CD4-positive, alpha-beta T cell (primary cell): ENCODE measurements at regions not wholly inside any gene's neighbourhood (a gene's known extent, or its start where the extent isn't known, plus 50 kb on each side); places are given as distances from the start of the nearest gene placed in this dataset.
"Not testable (repeated sequence)": the region's sequence is repeated elsewhere in the genome, so short reads cannot be mapped to it uniquely, and the experiment has no call there.

ENCODE experiments used
- ATAC-seq: fragments of 200-7000 bp; cut with Tn5 transposase; one replicate; pipeline ENCODE4 v1.10.0; 2022; ENCODE audit warnings: mild to moderate bottlenecking; ENCODE audit not compliant: poor library complexity
- CTCF ChIA-PET: fragments of 350-600 bp; sonication (Branson Sonifier 250); formaldehyde crosslinking; loops from one replicate; lab custom pipeline; 2021; ENCODE audit warnings: antibody characterized with exemption, inconsistent platforms; lab: Charles Lee
- POLR2A ChIA-PET: fragments of 350-600 bp; sonication (Branson Sonifier 250); formaldehyde crosslinking; loops from one replicate; lab custom pipeline; 2021; ENCODE audit warnings: antibody characterized with exemption, inconsistent platforms; lab: Charles Lee
- DNase-seq, 14 experiments: peaks; one replicate each; pipeline ENCODE4 v3.0.0-alpha.2; 2013 to 2020; ENCODE audit warnings: mixed read lengths in 2 of 14
- H3K27ac ChIP-seq, 2 donors: one replicate each; pipeline versions ENCODE4 v1.5.1 to v1.7.0; 2013; ENCODE audit warnings: low read length in 2 of 2, low read depth in 1 of 2, mild to moderate bottlenecking in 1 of 2
- H3K27me3 ChIP-seq, 2 experiments: 1 replicate in 1 of 2; 2 replicates in 1 of 2; pipeline versions ENCODE4 v1.6.1 to v1.7.0; 2013; ENCODE audit warnings: low read length in 2 of 2, control low read depth in 1 of 2, mild to moderate bottlenecking in 1 of 2, moderate library complexity in 1 of 2; ENCODE audit not compliant: insufficient read depth in 2 of 2, control insufficient read depth in 1 of 2
- H3K36me3 ChIP-seq: one replicate; pipeline ENCODE4 v1.6.1; 2013; ENCODE audit warnings: low read length, control low read depth; ENCODE audit not compliant: insufficient read depth
- H3K4me1 ChIP-seq: one replicate; pipeline ENCODE4 v1.6.1; 2013; ENCODE audit warnings: low read length, control low read depth; ENCODE audit not compliant: insufficient read depth
- H3K4me3 ChIP-seq: one replicate; pipeline ENCODE4 v1.5.1; 2013; ENCODE audit warnings: mild to moderate bottlenecking, low read length, moderate library complexity
- H3K9me3 ChIP-seq, 2 experiments: 1 replicate in 1 of 2; 2 replicates in 1 of 2; pipeline versions ENCODE4 v1.6.1 to v1.7.0; 2013; ENCODE audit warnings: low read length in 2 of 2, mild to moderate bottlenecking in 2 of 2, control low read depth in 1 of 2, moderate library complexity in 1 of 2; ENCODE audit not compliant: control insufficient read depth in 1 of 2, insufficient read depth in 1 of 2
- H3K27ac Mint-ChIP-seq: one replicate; pipeline ENCODE4 v1.8.0; 2020; ENCODE audit warnings: mixed read lengths
- H3K27me3 Mint-ChIP-seq: one replicate; pipeline ENCODE4 v1.8.0; 2021; ENCODE audit warnings: mixed read lengths
- H3K36me3 Mint-ChIP-seq: one replicate; pipeline ENCODE4 v1.8.0; 2021; ENCODE audit warnings: low read depth, mixed read lengths
- H3K4me1 Mint-ChIP-seq: one replicate; pipeline ENCODE4 v1.8.0; 2021; ENCODE audit warnings: low read depth, mixed read lengths
- H3K4me3 Mint-ChIP-seq: one replicate; pipeline ENCODE4 v1.8.0; 2020; ENCODE audit warnings: mild to moderate bottlenecking, mixed read lengths
- H3K9me3 Mint-ChIP-seq: one replicate; pipeline ENCODE4 v1.8.0; 2020; ENCODE audit warnings: mixed read lengths
- CTCF ChIP-seq: fragments of 200-600 bp; IDR thresholded peaks from one replicate; pipeline ENCODE4 v1.8.0; 2022; ENCODE audit warnings: antibody characterized with exemption, mild to moderate bottlenecking
- intact Hi-C, 2 experiments: fragments of 100-400 bp; cut with DNase I in 1 of 2; cut with micrococcal nuclease in 1 of 2; formaldehyde crosslinking; loops; one replicate each; pipeline versions ENCODE4 v1.15.1 to v1.9.0; 2023 to 2025; cut with DNase I, micrococcal nuclease

- POLR2A ChIA-PET: no interaction called here
- no peaks in the 10 kb centered on the region for H3K9me3 ChIP-seq
- H3K27ac ChIP-seq: no peak overlapping the region
- CTCF ChIA-PET: no interaction called here
- Mint-ChIP-seq H3K4me1 (no peaks in the 10 kb centered on the region), H3K27ac (no peak overlapping the region), H3K27me3 (no peaks in the 10 kb centered on the region), H3K36me3 (no peaks in the 10 kb centered on the region), H3K4me3 (no peak overlapping the region), H3K9me3 (peaks cover 4% of the 10 kb centered on the region)
- H3K36me3 ChIP-seq: no peaks in the 10 kb centered on the region
- no peaks in the 10 kb centered on the region for H3K27me3 ChIP-seq
- no peak overlapping the region for H3K4me3 ChIP-seq
- no peak for ATAC-seq
- no peaks in the 10 kb centered on the region for H3K4me1 ChIP-seq
- no peak for TF ChIP-seq CTCF
- DNase-seq: no peak
- intact Hi-C loops: no loop called here
Observed at GRCh38 chr17:13843862-13844635, 225.3 kb upstream of the COX10 start.

GRCh38 chr17:13851889-13852288 lies 217.4 kb upstream of the COX10 start:
- no peak overlapping the region for H3K4me3 ChIP-seq
- no peaks in the 10 kb centered on the region for H3K9me3 ChIP-seq

GRCh38 chr17:13855730-13856129 lies 213.6 kb upstream of the COX10 start:
- H3K9me3 Mint-ChIP-seq, DNase-seq, H3K27ac ChIP-seq, H3K9me3 ChIP-seq, ATAC-seq, H3K4me3 Mint-ChIP-seq, H3K36me3 ChIP-seq, POLR2A ChIA-PET, H3K4me1 Mint-ChIP-seq, H3K36me3 Mint-ChIP-seq, H3K4me1 ChIP-seq, H3K4me3 ChIP-seq, H3K27me3 Mint-ChIP-seq, CTCF ChIA-PET, H3K27ac Mint-ChIP-seq, H3K27me3 ChIP-seq, intact Hi-C loops: not testable (repeated sequence)

More at GRCh38 chr17:13851889-13852288, 217.4 kb upstream of the COX10 start:
- H3K27ac ChIP-seq: no peak overlapping the region
- ATAC-seq (no peak), DNase-seq (no peak)
- H3K27ac Mint-ChIP-seq: no peak overlapping the region
- no peaks in the 10 kb centered on the region for H3K27me3 Mint-ChIP-seq
- ChIA-PET CTCF (no interaction called here), POLR2A (no interaction called here)
- intact Hi-C loops: no loop called here
- peaks cover 3% of the 10 kb centered on the region for H3K4me1 ChIP-seq
- H3K36me3 ChIP-seq: no peaks in the 10 kb centered on the region
- H3K9me3 Mint-ChIP-seq: peaks cover 5% of the 10 kb centered on the region
- no peaks in the 10 kb centered on the region for H3K36me3 Mint-ChIP-seq
- no peak overlapping the region for H3K4me3 Mint-ChIP-seq
- no peak for TF ChIP-seq CTCF
- no peaks in the 10 kb centered on the region for H3K27me3 ChIP-seq
- H3K4me1 Mint-ChIP-seq: no peaks in the 10 kb centered on the region
